ENCODE measurements at regions not wholly inside any gene's neighbourhood (a gene's known extent, or its start where the extent isn't known, plus 50 kb on each side); places are given as distances from the start of the nearest gene placed in this dataset.
"Not testable (repeated sequence)": the region's sequence is repeated elsewhere in the genome, so short reads cannot be mapped to it uniquely, and the experiment has no call there.

DNA sequence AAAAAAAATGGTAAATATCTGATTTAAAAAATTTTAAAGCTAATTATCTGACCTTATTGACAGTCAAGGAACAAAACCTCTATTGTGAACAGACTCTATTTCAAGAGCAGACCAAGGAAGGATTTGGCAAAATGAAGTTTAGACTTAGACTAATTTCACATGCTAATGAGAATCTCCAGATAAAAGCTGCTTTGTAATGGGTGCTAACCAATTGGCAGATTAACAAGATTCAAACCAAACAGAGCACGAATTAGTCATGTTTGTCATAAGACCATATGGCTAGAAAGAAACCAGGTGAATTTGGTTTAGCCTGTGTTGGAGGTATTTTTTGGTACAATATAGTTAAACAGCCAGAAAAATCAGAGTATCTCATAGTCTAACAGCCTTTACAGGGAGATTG, 429.1 kb upstream of the NFE2L3 start:
- DNase-seq: no peak

DNA sequence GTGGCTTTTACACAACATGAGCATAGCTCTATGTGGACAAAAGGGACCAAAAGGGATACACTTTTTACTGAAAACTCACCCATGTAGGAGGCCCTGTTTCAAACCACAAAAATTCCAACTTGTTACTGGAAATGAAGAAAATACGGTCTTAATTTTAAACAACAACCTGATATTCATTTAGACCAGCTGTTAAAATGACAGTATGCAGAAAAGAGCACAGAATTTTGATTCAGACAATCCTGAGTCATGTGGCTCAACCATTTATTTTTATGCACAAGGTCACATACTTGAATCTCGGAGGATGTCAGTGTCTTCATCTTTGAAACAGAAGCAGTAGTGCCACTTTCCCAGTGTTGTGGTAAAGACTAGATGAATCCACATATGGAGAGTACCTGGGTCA, 426.5 kb upstream of the NFE2L3 start:
- DNase-seq: no peak

DNA sequence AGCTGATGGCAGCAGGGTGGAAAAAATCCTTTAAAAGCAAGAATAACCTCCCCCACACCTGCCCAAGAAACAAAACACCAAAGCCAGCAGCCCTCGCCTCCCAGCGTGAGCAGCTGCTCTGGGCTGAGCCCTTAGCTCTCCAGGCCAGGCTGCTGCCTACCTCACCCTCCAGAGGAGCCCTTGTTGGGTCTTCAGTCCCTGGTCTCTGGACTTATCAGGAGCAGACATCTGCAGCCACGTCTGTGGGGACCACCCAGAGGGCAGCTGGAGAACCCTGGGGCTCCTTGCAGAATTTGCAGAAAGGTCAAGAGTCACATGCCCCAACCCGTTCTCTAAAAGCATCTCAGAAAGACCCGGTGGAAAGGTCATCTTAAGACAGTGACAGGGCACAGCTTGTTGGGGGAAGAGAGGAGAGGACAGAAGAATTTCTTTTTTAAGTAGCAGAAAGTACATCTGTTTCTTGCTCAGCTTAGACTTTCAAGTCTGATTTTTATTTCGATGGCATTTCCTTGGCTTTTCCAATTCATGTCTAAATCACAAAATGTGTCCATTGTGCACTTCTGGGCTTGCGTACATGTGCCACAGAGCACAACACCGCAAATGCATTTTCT, 425.7 kb upstream of the NFE2L3 start:
- no peak for DNase-seq

- no peak for DNase-seq
These were observed 425.2 kb upstream of the NFE2L3 start for GRCh38 chr7:25726781-25727311.

DNA sequence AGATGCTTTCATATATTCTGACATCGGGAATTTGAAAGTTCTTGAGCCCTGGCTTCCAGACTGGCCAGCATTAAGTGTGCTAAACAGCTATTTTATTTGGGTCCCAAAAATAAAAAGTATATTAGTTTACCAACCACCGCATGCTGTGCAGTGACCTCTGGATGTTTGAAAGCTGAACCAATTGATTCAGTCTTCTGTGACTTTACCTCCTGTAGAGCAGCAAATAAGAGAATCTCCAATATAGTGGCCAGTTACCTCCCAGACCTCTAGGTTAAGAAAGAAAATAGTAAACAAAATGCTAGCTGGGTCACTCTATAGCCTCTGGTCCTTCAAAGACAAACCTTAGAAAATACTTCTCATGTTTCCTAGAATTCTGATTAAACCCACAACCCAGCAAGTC, 424.6 kb upstream of the NFE2L3 start:
- DNase-seq: no peak

GRCh38 chr7:25727876-25728275, 424.1 kb upstream of the NFE2L3 start:
- DNase-seq: no peak

DNA sequence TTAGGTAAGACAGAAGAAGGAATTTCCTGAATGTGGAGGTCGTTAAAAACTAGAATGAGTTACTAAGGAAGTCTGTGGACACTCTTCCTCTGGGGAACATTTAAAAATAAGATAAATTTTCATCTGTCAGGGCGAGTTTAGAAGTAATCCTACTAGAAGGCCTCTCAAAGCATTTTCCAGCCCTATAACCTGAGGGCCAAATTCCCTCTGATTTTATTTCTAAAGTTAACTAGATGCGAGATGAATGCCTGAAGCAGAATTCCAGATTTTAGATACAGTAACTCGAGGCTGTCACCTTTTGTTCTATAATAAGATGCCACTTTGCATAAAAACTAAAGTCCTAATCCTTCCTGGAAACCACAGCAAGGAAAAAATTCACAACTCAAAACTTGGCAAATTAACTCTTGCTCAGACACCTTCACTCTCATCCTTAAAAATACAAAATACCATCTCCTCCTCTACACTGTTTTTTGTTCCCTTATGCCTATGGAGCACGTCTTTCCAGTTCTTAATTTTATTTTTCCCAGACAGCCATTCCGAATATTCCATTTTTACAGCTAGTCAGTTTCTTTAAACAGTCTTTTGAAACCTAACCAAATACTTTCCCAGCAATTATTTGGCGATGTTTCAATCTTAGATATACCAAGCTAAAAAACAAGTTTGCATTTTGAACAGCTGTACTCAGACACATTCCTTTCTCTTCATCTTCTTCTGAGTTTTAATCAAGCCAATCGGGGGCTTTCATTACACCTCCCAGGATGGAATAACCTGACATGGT, 420.7 kb upstream of the NFE2L3 start:
- DNase-seq: no peak

DNA sequence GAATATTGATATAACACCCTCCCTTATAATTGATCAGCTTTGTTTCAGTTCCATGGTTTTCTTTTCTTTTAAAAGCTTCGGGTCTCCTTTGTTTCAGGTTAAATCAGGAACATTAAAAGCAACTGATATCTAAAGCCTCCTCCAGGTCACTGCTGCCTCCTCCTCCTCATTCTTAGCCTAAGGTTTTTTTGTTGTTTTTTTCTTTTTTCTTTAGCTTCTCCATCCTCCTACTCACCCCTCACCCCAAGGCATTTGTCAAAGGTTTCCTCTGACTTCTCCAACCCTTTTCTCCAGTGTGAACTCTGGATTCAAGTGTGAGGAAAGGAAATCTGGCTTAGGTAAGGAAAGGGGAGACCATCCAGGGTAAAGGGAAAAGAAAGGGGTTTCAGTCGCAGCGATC, 420.2 kb upstream of the NFE2L3 start:
- no peak for DNase-seq

GRCh38 chr7:25732766-25733217, 419.2 kb upstream of the NFE2L3 start:
- DNase-seq: no peak

- no peak for DNase-seq
These were observed 416.2 kb upstream of the NFE2L3 start for GRCh38 chr7:25735674-25736242.

DNA sequence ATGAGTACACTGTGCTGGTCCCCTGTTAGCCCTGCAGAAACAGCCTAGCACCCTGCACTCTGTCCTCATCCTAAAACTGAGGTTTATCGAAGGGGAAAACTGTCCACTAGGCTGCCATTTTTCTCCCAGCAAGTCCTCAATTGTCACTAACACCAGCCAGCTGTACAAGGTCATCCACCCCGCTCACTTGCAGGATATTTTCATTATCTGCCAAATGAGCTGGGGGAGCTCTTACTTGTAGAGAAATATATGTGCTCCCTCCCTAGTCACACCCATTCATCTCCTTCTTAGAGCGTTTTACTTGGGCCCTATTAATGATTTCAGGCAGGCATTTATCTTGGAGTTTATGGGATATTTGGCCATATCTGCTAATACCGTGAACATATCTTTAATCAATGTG, 413.5 kb upstream of the NFE2L3 start:
- no peak for DNase-seq

- DNase-seq: no peak
These were observed 412.9 kb upstream of the NFE2L3 start for GRCh38 chr7:25739143-25739542.

DNA sequence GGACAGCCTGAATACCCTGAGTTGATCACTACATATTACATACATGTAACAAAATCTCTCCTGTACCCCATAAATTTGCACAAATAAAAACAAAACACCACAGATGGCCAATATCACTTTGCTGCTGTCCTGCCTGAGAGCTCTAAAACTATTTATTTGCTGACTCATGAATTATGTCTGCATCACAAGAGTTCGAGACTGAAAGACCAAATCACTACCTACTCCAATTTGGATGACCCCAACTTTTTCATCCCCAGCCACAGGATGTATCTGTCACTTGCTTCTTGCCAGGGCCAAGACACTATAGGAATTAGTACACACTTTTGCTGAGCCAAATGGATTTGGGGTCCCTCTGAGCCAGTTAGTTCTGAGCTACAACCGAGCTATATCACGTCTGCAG, 409.7 kb upstream of the NFE2L3 start:
- no peak for DNase-seq

DNA sequence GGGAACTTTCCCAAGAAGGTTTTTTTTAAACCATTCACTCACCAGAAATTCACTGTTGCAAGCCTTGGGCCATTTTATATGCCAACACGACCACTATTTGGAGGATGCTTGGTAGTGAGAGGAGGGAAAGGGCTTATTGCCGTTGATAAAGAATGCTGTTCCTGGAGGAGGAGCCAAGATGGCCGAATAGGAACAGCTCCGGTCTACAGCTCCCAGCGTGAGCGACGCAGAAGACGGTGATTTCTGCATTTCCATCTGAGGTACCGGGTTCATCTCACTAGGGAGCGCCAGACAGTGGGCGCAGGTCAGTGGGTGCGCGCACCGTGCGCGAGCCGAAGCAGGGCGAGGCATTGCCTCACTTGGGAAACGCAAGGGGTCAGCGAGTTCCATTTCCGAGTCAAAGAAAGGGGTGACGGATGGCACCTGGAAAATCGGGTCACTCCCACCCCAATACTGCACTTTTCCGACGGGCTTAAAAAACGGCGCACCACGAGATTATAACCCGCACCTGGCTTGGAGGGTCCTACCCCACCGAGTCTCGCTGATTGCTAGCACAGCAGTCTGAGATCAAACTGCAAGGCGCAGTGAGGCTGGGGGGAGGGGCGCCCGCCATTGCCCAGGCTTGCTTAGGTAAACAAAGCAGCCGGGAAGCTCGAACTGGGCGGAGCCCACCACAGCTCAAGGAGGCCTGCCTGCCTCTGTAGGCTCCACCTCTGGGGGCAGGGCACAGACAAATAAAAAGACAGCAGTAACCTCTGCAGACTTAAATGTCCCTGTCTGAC, 408.1 kb upstream of the NFE2L3 start:
- DNase-seq: not testable (repeated sequence)

DNA sequence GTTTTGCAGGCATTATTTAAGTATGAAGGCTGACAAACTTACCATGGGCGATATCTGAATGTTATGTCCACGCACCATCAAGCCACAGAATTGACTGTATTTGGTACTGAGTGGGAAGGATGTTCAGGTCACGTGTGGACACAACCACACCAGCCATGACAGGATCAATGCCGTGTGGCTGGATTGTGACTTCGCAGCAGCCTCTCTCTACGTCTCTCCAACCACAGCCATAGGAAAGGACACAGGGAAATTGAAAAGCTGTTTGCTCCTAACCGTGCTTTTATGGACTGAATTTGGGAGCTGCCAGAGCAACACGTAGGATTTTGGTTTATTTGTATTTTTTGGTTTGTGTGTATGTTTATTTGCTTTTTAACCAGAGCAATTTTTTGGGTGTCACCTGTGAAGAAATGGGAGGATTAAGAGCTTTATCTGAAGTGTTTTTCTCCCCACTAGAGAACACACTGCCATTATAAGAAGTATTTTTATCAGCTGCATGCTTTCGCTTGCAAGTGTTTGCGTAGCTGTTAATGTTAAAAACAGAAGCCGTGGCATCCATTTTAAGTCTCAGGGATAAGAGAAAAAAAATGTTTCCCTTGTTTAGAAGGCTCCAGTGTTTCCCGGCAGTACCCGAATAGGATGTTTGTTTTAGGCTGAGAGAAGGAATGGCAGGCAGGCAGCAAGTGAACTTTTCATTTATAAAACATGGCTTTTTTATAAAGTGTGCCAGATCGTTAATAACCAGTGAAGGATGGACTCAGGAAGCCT, 401.1 kb upstream of the NFE2L3 start:
- no peak for DNase-seq

DNA sequence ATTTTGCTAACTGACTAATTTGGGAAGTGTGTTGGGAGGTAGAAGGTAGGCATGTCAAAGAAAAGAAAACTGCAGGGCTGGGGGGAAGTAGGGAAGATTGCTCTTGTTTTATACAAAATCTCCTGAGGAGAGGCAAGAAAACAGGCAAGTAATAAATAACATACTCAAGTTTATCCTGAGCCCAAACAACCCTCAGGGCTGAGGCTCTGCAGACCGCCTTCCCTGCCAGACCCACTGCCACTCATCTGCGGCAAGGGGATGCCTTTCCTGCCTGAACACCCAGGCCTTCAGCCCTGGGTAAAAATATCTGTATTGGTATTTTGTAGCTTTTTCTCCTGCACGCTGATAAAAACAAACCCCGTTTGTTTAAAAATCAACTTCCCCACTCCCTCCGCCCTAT, 399.8 kb upstream of the NFE2L3 start:
- no peak for DNase-seq

- DNase-seq: no peak
These were observed 398.8 kb upstream of the NFE2L3 start for GRCh38 chr7:25752967-25753791.

DNA sequence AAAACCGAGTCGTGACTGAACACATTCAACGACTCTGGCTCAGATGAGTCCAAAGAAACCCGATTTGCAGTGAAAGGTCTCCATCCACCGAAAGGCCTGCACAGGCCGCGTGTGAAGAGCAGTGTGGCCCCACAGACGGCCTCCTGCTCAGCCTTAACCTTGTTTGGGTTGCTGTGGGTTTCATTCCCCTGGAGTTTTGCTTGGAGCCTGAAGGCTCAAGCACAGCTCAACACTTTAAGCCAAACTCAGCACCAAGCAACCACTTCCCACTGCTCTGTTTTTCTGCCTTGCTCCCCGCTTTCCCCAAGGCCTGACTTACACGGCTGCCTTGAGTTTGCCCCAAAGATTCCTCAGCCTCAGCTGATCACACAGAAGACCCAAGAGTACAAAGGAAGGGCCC, 398.2 kb upstream of the NFE2L3 start:
- DNase-seq: no peak

DNA sequence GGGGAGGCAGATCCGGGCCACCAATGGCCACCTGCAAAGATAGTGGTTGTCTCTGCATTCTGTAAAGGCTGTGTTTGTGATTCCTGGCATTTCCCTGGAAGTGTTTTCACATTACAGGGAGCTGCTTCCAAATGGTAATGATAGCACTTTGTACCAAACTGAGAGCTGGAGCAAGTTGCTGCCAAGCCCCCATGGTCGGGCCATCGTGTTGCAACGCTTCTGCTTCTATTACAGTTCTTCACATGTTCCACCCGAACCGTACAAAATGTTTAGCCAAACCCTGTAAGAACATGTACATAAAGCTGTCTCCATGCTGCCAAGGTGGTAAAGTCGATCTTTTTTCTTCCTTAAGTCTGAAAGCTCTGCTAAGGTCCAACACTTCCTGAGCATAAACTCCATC, 397.7 kb upstream of the NFE2L3 start:
- no peak for DNase-seq

GRCh38 chr7:25754751-25755150, 397.2 kb upstream of the NFE2L3 start:
- no peak for DNase-seq

GRCh38 chr7:25756601-25757000, 395.4 kb upstream of the NFE2L3 start:
- no peak for DNase-seq

DNA sequence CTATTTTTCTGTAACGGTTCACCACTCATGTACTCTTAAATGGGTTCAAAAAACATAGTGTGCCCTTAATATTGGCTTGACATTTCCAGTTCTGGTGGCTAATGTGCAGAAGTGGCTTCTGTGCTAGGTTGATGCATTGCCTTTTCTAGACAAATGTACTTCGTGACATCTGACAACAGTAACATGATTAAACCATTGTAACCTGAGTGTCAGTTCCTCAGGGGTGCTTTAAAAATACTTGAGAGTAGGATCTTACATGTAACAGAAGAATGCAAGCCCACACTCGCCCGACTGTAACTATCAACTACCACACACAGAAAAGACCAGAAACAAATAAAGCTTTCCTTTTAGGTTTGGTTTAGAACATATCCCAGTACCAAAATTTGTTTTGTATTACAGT, 393.4 kb upstream of the NFE2L3 start:
- no peak for DNase-seq
